Stimulated activated CD8-positive, alpha-beta memory T cell treated with anti-CD3 and anti-CD28 coated beads, Interleukin-15, amount 100 ng/mL, for 48 hours (primary cell): ENCODE measurements at regions not wholly inside any gene's neighbourhood (a gene's known extent, or its start where the extent isn't known, plus 50 kb on each side); places are given as distances from the start of the nearest gene placed in this dataset.
A peak's percentile ranks its signal among the peaks of the same experiment; 100 is the strongest.

Source experiments
- DNase-seq, 2 donors: peaks; one replicate each; pipeline ENCODE4 v3.0.0-alpha.2; 2020; ENCODE audit warnings: low read depth in 2 of 2

DNA sequence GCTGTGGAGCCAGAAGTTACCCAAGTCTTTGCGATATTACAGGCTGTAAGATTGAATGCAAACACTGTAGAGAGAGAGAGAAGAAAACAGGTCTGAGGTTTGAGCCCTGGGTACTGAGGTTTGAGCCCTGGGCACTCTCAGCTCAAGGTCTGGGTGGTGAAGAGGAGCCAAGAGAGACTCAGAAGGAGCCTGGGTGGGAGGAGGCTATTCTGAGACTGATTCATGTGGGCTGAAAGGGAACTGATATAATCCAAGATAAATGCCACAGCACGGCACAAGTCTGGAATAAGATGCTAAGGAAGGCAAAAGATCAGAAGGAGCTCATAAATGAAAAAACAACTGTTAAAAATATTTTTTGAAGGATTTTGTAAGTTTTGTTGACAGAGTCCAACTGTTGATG, 407.6 kb upstream of the HS6ST1 start:
- DNase-seq = no peak

DNA sequence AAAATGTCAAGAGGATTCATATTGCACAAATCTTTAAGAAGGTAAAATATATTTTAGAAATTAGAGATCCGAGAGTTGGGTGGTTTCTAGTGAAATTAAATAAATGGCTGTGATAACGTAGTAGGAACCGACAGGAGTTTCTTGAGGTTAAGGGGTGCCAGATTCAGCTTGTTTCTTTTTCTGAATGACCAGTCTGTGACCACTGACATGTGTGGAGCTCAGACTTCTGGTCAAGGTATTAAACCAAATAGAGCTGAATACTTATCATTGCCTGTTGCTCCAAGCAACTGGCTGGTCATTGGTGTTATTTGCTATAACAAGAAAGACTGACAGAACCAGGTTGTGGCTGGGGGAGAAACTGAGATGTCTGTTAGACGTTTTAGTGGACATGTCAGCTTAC, 408.2 kb upstream of the HS6ST1 start:
- no peak for DNase-seq

GRCh38 chr2:128727404-128727803, 408.7 kb upstream of the HS6ST1 start:
- DNase-seq = no peak

DNA sequence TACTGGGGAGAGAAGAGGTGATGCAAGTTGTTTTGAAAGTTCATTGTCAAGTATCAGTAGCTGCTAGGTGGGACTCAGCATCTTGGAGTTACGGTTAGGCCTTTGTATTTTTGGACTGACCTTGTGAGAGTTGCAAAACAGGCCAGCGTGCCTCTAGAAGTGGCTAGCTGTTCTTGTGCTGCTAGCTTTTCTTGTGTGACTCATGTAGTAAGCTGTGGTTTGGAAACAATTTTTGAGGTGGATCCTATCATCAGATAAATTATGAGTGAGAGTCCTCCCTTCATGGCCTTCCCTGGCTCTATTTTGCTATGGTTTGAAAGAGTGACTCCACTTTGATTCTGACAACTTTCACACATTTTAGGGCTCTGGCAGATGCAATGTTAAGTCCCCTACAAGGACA, 409.2 kb upstream of the HS6ST1 start:
- no peak for DNase-seq

- no peak for DNase-seq
These were observed 410.4 kb upstream of the HS6ST1 start for GRCh38 chr2:128729051-128729450.

GRCh38 chr2:128731994-128732650, 413.5 kb upstream of the HS6ST1 start:
- DNase-seq = no peak

DNA sequence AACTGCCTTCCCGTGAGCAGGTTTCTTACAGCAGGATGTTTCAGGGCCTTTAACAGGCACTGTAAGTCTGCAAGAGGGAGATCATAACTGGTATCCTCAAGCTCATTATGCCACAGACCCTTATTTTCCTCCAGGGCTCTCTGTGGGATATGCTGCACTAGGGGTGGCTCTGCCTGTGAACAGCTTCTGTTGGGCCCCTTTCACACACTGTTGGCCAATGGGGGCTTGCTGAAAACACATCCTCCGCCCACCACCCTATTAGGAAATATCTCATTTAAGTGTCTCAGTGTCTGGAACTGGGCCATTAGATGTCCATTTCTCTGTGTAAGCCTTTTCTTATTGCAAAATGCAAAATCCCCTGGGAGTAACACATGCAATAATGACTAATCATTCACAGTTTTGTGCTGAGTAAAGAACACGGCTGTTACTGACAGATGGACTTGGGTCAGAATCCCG, 414.3 kb upstream of the HS6ST1 start:
- DNase-seq = no peak

DNA sequence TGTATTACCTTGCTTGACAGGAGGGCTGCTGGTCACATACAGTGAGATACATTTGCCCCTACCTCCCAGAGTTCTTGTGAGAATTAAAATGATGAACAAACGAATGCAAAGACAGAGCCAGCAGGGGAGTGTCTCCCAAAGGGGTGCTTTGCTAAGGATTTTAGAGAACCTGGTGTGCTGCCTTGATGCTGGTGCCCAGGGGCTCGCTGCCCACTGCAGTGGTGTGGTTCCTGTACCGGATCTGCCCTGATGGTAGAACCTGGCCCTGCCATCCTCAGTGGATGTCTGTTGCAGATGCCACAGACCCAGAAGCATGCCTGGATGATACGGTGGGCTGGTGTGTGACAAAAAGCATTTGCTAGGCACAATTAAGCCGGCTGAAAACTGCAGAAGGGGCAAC, 414.8 kb upstream of the HS6ST1 start:
- DNase-seq = no peak

- DNase-seq = no peak
These were observed 416.0 kb upstream of the HS6ST1 start for GRCh38 chr2:128734521-128735295.

DNA sequence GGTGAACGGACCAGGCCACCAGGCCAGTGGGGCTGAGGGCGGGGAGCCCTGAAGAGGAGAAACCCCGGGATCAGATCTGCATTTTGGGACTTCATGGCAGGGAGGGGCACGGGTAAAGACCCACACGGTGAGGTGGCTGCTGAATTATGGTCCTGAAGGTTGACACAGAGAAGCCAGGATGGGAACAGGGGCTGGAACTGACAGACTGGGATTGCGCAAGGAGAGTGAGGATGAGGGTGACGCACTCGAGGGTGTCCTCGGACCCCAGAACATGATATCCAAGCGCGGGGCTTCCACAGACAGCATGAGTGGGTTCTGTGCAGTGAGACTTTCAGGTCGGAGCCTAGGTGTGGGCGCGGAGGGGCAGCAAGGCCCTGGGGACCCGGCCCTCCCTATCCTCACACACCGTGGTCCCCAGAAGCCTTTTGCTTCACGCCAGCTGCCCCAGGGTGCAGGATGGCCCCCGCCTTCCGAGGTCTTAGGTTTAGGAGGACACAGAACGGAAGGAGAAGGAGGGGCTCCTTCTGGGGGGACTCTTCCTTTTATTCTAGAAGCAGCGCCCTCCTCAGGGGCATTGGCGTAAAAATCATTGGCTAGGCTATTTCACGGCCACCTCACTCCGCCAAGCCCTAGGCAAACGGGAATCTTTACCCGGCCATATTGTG, 416.8 kb upstream of the HS6ST1 start:
- no peak for DNase-seq

GRCh38 chr2:128736046-128736688, 417.5 kb upstream of the HS6ST1 start:
- no peak for DNase-seq

DNA sequence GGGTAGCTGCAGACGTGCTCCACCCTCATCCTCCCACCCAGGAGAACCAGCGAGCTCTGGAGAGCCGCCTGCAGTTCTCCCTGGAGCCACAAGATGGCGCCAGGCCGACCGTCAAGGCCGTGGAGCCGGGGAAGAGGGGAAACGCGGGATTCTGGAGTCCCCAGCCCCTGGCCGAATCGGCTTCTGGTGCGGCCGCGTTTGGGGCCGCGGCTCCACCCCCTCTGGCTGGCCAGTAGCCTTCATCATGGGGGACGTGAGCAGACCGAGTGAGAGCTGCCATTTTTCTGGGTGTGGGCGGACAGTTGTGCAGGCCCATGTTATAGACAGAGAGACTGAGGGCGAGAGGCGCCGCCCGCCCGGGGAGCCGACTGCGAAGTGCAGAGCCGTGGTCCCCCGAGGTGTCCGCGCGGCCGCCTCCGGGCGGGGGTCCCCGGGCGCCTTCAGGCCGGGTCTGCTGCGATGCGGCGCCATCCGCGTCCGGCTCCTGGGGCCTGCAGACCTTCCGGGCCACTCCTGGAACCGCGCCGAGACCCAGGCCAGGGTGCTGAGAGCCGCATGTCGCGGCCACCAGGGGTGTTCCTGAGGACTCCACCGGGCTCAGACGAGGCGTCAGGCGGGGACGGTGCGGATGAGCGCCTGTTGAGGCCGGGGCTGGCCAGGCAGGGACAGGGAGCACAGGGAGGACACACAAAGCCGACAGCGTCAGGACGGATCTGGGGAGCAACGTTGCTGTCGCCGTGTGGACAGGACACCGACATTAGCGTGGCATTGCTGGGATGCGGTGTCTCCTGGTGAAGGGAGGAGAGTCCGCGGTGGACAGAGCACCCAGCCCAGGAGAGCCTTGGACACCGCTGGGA, 418.2 kb upstream of the HS6ST1 start:
- peak; percentile 26 to 36 for DNase-seq

- DNase-seq = no peak
These were observed 418.8 kb upstream of the HS6ST1 start for GRCh38 chr2:128737546-128737826.

DNA sequence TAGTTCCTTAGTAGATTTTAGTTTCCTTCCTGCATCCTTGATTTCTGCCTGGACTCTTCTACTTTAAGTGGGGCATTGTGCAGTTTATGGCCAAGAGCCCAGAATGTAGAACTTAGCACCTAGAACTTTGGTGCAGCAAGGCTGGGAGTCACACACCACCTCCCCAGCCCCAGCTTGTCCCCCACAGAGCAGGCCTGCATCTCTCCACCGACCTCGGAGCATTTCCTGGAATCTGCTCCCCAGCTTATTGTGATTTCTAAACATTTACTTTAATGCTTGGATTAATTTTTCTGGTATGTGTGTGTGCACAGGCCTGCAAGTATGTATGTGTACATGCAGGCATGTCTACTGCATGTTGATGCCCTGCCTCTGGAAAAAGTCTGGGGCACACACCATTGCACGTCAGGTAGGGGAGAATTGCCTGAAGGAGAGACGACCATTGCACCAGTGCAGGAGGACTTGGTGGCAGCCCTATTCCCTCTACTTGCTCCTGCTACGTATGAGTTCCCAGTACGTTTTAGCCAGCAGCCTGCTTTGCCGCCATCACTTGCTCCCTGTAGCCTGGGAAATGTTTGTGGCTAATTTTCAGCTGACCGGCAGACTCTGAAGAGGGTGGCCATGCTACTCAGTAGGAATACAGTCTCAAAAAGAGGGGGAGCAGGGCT, 419.9 kb upstream of the HS6ST1 start:
- DNase-seq = no peak

- DNase-seq = no peak
These were observed 423.8 kb upstream of the HS6ST1 start for GRCh38 chr2:128742467-128742866.

DNA sequence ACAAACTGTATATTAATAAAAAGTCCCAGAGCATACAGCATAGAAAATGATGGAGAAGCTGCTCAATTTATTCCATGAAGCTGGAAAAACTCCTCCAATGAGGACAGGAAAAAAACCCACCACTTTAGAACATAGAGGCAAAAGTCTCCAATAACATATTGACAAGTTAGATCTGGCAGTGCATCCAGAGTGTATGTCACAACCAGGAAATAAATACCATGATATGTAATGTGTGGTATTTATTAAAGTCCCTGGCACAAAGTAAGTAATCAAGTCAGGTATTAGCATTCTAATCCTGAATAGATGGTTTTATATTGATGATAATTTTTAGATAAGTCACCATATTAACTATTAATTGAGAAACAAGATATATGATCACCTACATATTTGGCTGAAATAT, 427.3 kb upstream of the HS6ST1 start:
- no peak for DNase-seq

- DNase-seq = no peak
These were observed 427.7 kb upstream of the HS6ST1 start for GRCh38 chr2:128746356-128746755.

GRCh38 chr2:128748336-128748735, 429.7 kb upstream of the HS6ST1 start:
- DNase-seq = no peak

DNA sequence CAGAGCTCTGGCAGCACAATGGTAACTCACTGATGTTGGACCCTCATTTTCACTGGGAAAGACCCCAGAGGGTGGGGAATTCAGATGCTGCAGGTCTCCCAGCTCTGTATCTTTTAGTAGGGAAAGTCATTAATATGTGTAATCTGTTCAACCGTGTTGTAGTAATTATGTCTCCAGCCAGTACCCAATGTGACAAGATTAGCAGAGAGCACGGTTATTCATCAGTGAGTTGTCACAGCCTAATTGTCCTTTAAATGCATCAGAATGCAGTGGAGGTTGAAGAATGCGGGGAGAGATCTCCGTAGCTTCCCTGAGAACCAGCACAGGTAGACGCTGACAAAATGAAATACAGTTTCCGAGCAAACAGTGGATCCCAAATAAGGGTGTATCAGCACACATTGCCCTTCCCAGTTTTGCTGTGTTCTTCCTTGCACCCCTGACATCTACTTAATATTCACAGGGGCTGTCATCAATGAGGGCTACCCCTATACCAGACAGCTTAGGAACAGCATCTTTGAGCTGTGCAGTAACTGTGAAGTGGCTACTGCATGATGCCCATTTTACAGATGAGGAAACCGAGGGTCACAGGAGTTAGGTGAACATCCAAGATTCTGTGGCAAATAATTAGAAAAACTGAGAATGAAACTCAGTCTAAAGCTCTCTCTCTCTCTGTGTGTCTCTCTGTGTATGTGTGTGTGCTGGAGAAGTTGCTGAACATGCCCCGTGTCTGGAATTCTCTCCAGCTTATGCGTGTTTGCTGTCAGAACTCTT, 430.4 kb upstream of the HS6ST1 start:
- no peak for DNase-seq
